Kidney (tissue), 13 donors: ENCODE measurements at regions not wholly inside any gene's neighbourhood (a gene's known extent, or its start where the extent isn't known, plus 50 kb on each side); places are given as distances from the start of the nearest gene placed in this dataset.

Experiments used
- DNase-seq, 5 donors: peaks; one replicate each; pipeline ENCODE4 v3.0.0-alpha.2; 2013 to 2020
- FAIRE-seq: peaks from 2 replicates; lab custom pipeline; 2012; peaks lifted over from hg19 to GRCh38; lab: Jason Lieb, UNC
- H3K27ac ChIP-seq, 2 donors: one replicate each; pipeline ENCODE4 v1.7.0; 2013; ENCODE audit warnings: low read depth in 2 of 2, low read length in 2 of 2, inconsistent platforms in 1 of 2
- H3K27me3 ChIP-seq: one replicate; pipeline ENCODE4 v1.7.1; 2013; ENCODE audit warnings: low read length, inconsistent platforms; ENCODE audit not compliant: control insufficient read depth, insufficient read depth
- H3K36me3 ChIP-seq, 3 donors: one replicate each; pipeline versions ENCODE4 v1.7.0 to v1.7.1; 2013; ENCODE audit warnings: low read length in 3 of 3, control low read depth in 1 of 3, inconsistent platforms in 1 of 3; ENCODE audit not compliant: insufficient read depth in 3 of 3, control insufficient read depth in 2 of 3
- H3K4me1 ChIP-seq, 3 donors: one replicate each; pipeline versions ENCODE4 v1.7.0 to v1.7.1; 2013; ENCODE audit warnings: low read length in 3 of 3, inconsistent platforms in 1 of 3, low read depth in 1 of 3; ENCODE audit not compliant: control insufficient read depth in 2 of 3, insufficient read depth in 2 of 3
- H3K4me3 ChIP-seq, 3 donors: one replicate each; pipeline versions ENCODE4 v1.7.0 to v1.8.1; 2013; ENCODE audit warnings: low read length in 3 of 3, control low read depth in 1 of 3, inconsistent platforms in 1 of 3
- H3K9ac ChIP-seq, 3 donors: one replicate each; pipeline versions ENCODE4 v1.7.0 to v1.7.1; 2013; ENCODE audit warnings: low read length in 3 of 3, control low read depth in 1 of 3, inconsistent platforms in 1 of 3
- H3K9me3 ChIP-seq, 3 donors: one replicate each; pipeline versions ENCODE4 v1.7.0 to v1.7.1; 2013; ENCODE audit warnings: low read length in 3 of 3, control low read depth in 1 of 3, inconsistent platforms in 1 of 3; ENCODE audit not compliant: control insufficient read depth in 2 of 3, insufficient read depth in 1 of 3
- intact Hi-C: fragments of 100-400 bp; cut with DNase I; formaldehyde crosslinking; loops from one replicate; pipeline ENCODE4 v1.11.1; 2022
- TF ChIP-seq, protein P1 (sequence below): IDR thresholded peaks from 3 replicates; pipeline ENCODE4 v1.5.1; 2012; ENCODE audit warnings: mild to moderate bottlenecking, moderate library complexity, borderline replicate concordance; ENCODE audit not compliant: insufficient read depth; ENCODE audit errors: extremely low read depth
- donor health status: control.
- donor health status: control.
- donor health status: control.
- donor health status: control.
- donor health status: control.
- donor health status: DM: yes; HTN: yes; CAD: no.
- donor health status: Normal renal cell carcinoma (clear cell type).

DNA sequence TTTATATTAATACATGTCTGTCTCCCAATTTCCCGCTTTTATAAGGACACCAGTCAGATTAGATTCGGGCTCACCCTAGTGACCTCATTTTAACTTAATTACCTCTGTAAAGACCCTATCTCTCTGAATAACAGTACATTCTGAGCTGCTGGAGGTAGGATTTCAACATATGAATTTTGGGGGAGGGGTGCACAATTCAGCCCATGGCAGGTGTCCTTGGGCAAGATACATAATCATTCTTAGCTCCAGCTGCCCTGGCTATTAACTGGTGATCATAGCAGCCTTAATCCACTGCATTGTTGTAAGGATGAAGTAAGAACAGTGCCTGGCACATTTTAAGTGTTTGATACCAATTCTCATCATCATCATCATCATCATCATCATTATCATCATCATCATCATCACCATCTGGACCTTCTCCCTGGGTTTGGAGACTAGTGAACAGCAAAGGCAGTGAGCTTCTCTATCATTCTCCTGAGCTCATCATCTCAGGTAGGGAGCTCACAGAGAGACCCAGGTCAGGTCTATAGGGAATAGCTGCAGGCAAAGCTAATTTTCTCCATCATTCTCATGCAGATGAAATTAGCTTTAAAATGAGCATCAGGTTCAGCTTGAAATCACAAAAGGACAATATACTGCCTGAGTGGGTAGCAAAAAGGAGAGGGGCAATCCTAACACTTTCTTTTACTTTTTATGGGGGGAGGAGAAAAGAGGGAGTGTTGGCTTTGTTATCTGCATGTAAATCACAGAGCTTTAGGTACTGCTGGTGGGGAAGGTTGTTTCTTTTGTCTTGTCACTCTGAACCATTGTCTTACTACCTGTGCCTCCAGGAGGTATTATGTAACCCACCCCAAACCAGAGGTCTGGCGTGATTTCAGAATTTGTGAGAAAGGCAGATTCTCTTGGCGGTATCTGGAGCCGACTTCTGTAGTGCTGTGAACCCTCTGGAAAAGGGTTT is 125.5 kb upstream of the SPRED2 start:
- no peak overlapping the region for H3K9ac ChIP-seq
- no peaks in the 10 kb centered on the region for H3K36me3 ChIP-seq
- no peak overlapping the region for H3K27ac ChIP-seq
- intact Hi-C loops: no loop called here
- no peaks in the 10 kb centered on the region for H3K27me3 ChIP-seq
- FAIRE-seq (no peak), DNase-seq (no peak)
- TF ChIP-seq, protein P1, sequence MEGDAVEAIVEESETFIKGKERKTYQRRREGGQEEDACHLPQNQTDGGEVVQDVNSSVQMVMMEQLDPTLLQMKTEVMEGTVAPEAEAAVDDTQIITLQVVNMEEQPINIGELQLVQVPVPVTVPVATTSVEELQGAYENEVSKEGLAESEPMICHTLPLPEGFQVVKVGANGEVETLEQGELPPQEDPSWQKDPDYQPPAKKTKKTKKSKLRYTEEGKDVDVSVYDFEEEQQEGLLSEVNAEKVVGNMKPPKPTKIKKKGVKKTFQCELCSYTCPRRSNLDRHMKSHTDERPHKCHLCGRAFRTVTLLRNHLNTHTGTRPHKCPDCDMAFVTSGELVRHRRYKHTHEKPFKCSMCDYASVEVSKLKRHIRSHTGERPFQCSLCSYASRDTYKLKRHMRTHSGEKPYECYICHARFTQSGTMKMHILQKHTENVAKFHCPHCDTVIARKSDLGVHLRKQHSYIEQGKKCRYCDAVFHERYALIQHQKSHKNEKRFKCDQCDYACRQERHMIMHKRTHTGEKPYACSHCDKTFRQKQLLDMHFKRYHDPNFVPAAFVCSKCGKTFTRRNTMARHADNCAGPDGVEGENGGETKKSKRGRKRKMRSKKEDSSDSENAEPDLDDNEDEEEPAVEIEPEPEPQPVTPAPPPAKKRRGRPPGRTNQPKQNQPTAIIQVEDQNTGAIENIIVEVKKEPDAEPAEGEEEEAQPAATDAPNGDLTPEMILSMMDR: no peak
- no peaks in the 10 kb centered on the region for H3K4me1 ChIP-seq
- no peak overlapping the region for H3K4me3 ChIP-seq
- no peaks in the 10 kb centered on the region for H3K9me3 ChIP-seq

DNA sequence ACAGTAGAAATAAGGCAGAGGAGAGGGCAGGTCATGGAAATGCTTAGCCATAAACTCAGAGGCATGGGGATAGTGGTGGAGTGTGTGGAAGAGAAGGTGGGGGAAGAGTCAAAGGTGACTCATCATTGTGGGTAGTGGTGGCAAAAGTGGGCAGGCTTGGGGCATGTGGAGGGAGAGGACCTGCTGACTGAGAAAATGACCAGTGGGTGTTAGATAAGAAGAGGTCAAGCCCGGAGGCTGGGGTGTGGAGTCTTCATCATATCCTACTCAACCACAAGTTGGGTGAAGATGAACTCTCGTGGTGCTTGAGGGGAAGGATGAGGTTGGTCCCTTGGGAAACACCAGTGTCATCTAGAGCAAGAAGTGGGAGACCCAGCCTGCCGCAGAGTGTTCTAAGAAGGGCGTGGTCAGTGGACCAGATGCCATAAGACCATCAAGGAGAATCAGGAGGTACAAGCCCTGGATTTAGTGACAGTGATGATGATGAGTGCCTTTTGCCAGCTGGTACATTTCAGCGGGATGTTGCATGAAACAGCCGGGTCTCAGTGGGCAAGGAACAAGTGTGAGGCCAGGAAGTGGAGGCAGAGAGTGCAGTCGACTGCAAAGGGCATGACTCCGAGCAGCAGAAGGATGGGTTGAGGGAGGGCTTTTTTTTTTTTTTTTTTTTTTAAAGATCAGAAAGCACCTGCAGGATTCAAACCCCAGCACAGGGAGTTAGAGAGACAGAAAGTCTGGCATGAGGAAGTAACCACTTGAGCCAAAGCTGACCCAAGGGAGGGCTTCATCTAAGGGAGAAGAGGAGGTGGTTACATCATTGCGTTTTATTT is 122.6 kb upstream of the SPRED2 start:
- no peak overlapping the region for H3K27ac ChIP-seq
- DNase-seq (no peak), FAIRE-seq (no peak)
- no peaks in the 10 kb centered on the region for H3K9me3 ChIP-seq
- TF ChIP-seq, protein P1: no peak
- H3K4me3 ChIP-seq: no peak overlapping the region
- no peak overlapping the region for H3K9ac ChIP-seq
- H3K4me1 ChIP-seq: no peaks in the 10 kb centered on the region
- intact Hi-C loops: loop anchor here (5.0 kb wide), 1 partner anchor 288 kb away; no protein-coding TSS in a partner anchor
- H3K27me3 ChIP-seq: no peaks in the 10 kb centered on the region
- no peaks in the 10 kb centered on the region for H3K36me3 ChIP-seq

DNA sequence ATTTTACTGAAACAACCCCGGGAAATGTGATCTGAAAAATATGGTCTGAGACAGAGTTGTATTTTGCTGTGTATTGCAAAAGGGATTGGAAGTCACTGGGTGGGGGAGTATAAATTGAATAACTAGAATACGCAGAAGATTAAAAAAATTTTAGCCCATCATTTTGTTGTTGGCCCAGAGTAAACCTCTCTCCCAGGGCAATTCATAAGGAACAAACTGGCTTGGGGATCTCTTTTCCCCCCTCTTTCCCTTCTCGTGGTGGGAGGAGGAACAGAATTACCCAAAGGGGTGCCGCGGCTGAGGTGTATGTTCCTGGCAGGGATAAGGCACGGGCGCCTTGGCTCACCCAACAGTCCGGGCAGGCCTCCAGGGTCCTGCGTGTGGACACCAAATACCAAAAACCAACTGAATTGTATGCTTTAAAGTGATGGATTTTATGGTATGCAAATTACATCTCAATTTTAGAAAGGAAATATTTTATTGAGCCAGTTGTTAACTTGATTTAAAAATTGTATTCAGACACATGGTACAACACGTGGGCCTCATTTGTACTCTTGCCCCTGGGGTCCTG is 121.2 kb upstream of the SPRED2 start:
- no peak for FAIRE-seq
- DNase-seq: no peak
- H3K4me3 ChIP-seq: no peak overlapping the region
- no peaks in the 10 kb centered on the region for H3K27me3 ChIP-seq
- TF ChIP-seq, protein P1: no peak
- H3K36me3 ChIP-seq: no peaks in the 10 kb centered on the region
- no peak overlapping the region for H3K9ac ChIP-seq
- intact Hi-C loops: loop anchor here (5.0 kb wide), 1 partner anchor 286 kb away; no protein-coding TSS in a partner anchor
- H3K9me3 ChIP-seq: no peaks in the 10 kb centered on the region
- H3K4me1 ChIP-seq: no peaks in the 10 kb centered on the region
- no peak overlapping the region for H3K27ac ChIP-seq
